Anterior cingulate cortex (tissue), 58 donors: ENCODE measurements at regions not wholly inside any gene's neighbourhood (a gene's known extent, or its start where the extent isn't known, plus 50 kb on each side); places are given as distances from the start of the nearest gene placed in this dataset.

Experiments used
- DNase-seq, 58 donors: peaks; one replicate each; lab custom pipeline; 2025; lab: John Stamatoyannopoulos, UW

- DNase-seq: no peak
Measured at GRCh38 chr13:67880916-67881315, 650.8 kb upstream of the PCDH9 start.

GRCh38 chr13:67878376-67878775 lies 648.2 kb upstream of the PCDH9 start:
- no peak for DNase-seq

GRCh38 chr13:67877031-67877430 lies 646.9 kb upstream of the PCDH9 start:
- no peak for DNase-seq

- DNase-seq: no peak
Measured at GRCh38 chr13:67867206-67867605, 637.1 kb upstream of the PCDH9 start.

- DNase-seq: no peak
Measured at GRCh38 chr13:67860315-67860714, 630.2 kb upstream of the PCDH9 start.

- DNase-seq: no peak
Measured at GRCh38 chr13:67859904-67860303, 629.8 kb upstream of the PCDH9 start.

- no peak for DNase-seq
Measured at GRCh38 chr13:67857581-67858310, 627.6 kb upstream of the PCDH9 start.

GRCh38 chr13:67856955-67857354 lies 626.8 kb upstream of the PCDH9 start:
- DNase-seq: no peak

GRCh38 chr13:67855741-67856238 lies 625.7 kb upstream of the PCDH9 start:
- DNase-seq: no peak

- DNase-seq: no peak
Measured at GRCh38 chr13:67854990-67855389, 624.9 kb upstream of the PCDH9 start.

GRCh38 chr13:67844574-67844973 lies 614.4 kb upstream of the PCDH9 start:
- DNase-seq: no peak

- DNase-seq: no peak
Measured at GRCh38 chr13:67841071-67841470, 610.9 kb upstream of the PCDH9 start.

GRCh38 chr13:67833564-67833963 lies 603.4 kb upstream of the PCDH9 start:
- no peak for DNase-seq

GRCh38 chr13:67829641-67830040 lies 599.5 kb upstream of the PCDH9 start:
- no peak for DNase-seq

- no peak for DNase-seq
Measured at GRCh38 chr13:67827992-67828391, 597.9 kb upstream of the PCDH9 start.

GRCh38 chr13:67821606-67822005 lies 591.5 kb upstream of the PCDH9 start:
- no peak for DNase-seq

- DNase-seq: no peak
Measured at GRCh38 chr13:67806796-67807195, 576.7 kb upstream of the PCDH9 start.

GRCh38 chr13:67803118-67803517 lies 573.0 kb upstream of the PCDH9 start:
- DNase-seq: no peak

GRCh38 chr13:67792151-67792676 lies 562.1 kb upstream of the PCDH9 start:
- no peak for DNase-seq

GRCh38 chr13:67791047-67791446 lies 560.9 kb upstream of the PCDH9 start:
- no peak for DNase-seq

- DNase-seq: no peak
Measured at GRCh38 chr13:67776151-67776550, 546.0 kb upstream of the PCDH9 start.

- no peak for DNase-seq
Measured at GRCh38 chr13:67775359-67775758, 545.2 kb upstream of the PCDH9 start.
